Gastroesophageal sphincter (tissue), 3 donors: ENCODE measurements at regions not wholly inside any gene's neighbourhood (a gene's known extent, or its start where the extent isn't known, plus 50 kb on each side); places are given as distances from the start of the nearest gene placed in this dataset.

ENCODE experiments used
- POLR2A ChIP-seq, 2 donors: fragments of 450-650 bp; IDR thresholded peaks; one replicate each; pipeline ENCODE4 v1.6.1; 2017; ENCODE audit warnings: antibody characterized with exemption in 2 of 2, mild to moderate bottlenecking in 2 of 2, moderate library complexity in 1 of 2
- TF ChIP-seq, protein P1 (sequence below), 4 experiments: fragments of 200-600 bp in 2 of 4; fragments of 450-650 bp in 2 of 4; sonication (generic) in 1 of 4; IDR thresholded peaks; one replicate each; pipeline ENCODE4 v1.5.1; 2017 to 2019; ENCODE audit warnings: antibody characterized with exemption in 4 of 4, mild to moderate bottlenecking in 2 of 4, moderate library complexity in 2 of 4

DNA sequence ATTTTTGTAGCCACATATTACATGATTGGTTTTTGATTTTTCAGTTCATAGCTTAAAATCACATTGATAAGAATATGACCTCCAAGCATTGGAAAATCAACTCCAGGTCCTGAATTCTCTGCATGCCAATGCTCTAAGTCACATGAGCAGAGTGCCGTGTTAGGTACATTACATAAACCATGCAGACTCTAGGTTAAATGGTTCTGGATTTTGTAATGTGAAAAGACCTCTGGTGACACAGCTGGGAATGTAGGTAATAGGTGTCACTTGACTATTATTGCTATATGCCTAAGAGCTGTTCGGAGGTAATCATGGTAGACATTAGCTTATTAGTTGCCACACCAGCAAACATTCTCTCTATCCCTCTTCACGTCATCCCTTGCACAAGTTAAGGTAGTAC lies 231.1 kb upstream of the SALL1 start:
- TF ChIP-seq POLR2A (IDR thresholded peaks at IDR 0.05): no peak
- TF ChIP-seq, protein P1, sequence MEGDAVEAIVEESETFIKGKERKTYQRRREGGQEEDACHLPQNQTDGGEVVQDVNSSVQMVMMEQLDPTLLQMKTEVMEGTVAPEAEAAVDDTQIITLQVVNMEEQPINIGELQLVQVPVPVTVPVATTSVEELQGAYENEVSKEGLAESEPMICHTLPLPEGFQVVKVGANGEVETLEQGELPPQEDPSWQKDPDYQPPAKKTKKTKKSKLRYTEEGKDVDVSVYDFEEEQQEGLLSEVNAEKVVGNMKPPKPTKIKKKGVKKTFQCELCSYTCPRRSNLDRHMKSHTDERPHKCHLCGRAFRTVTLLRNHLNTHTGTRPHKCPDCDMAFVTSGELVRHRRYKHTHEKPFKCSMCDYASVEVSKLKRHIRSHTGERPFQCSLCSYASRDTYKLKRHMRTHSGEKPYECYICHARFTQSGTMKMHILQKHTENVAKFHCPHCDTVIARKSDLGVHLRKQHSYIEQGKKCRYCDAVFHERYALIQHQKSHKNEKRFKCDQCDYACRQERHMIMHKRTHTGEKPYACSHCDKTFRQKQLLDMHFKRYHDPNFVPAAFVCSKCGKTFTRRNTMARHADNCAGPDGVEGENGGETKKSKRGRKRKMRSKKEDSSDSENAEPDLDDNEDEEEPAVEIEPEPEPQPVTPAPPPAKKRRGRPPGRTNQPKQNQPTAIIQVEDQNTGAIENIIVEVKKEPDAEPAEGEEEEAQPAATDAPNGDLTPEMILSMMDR (IDR thresholded peaks at IDR 0.05): no peak
